HAP-1 (cell line): ENCODE measurements at regions not wholly inside any gene's neighbourhood (a gene's known extent, or its start where the extent isn't known, plus 50 kb on each side); places are given as distances from the start of the nearest gene placed in this dataset.

Experiments used
- DNase-seq, 2 experiments: peaks; one replicate each; pipeline ENCODE4 v3.0.0-alpha.2; 2016 to 2020; ENCODE audit warnings: low spot score in 2 of 2
- H3K27me3 ChIP-seq: fragments of 250-450 bp; sonication (Bioruptor Pico); 2 replicates; pipeline ENCODE4 v1.5.1; 2020; ENCODE audit warnings: low read depth, mild to moderate bottlenecking, moderate library complexity
- H3K36me3 ChIP-seq: fragments of 250-450 bp; sonication (Bioruptor Pico); replicated peaks from 2 replicates; pipeline ENCODE4 v1.5.1; 2020; ENCODE audit warnings: mild to moderate bottlenecking
- H3K4me1 ChIP-seq: fragments of 250-450 bp; sonication (Bioruptor Pico); 2 replicates; pipeline ENCODE4 v1.5.1; 2020; ENCODE audit warnings: mild to moderate bottlenecking
- H3K4me3 ChIP-seq: fragments of 250-450 bp; sonication (Bioruptor Pico); 2 replicates; pipeline ENCODE4 v1.5.1; 2020; ENCODE audit warnings: mild to moderate bottlenecking, moderate library complexity
- H3K9me3 ChIP-seq: fragments of 250-450 bp; sonication (Bioruptor Pico); 2 replicates; pipeline ENCODE4 v1.5.1; 2020; ENCODE audit warnings: mild to moderate bottlenecking, moderate library complexity
- in situ Hi-C: fragments of 300-500 bp; cut with MboI; formaldehyde crosslinking; loops from 3 replicates; pipeline ENCODE4 v1.14.3; 2020; ENCODE audit warnings: low sequenced_read_pairs, inconsistent platforms, mixed read lengths

DNA sequence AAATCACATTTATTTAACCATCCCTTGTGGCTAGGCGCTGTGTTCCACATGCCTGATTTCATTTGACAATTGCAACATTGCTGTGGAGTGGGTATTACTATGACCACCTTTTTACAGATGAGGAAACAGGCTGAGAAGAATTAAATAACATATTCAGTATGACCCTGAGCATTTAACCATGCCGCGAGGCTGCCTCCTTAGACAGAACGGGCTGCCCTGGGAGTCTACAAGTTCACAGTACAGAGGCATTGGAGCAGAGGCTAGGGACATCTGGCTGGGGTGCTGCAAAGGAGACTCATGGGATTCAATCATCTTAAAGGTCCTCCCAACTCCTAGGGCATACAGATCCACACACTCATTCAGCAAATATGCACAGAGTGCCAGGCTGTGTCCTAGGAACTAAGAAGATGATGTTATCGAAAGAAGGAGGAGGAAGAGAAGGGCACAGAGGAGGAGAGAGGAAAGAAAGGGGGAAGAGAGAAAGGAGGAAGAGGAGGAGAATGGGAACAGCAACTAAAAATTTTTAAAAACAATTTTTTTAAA lies 164.7 kb upstream of the CCND2 start:
- DNase-seq, result no peak
- no peaks in the 10 kb centered on the region for H3K36me3 ChIP-seq
- in situ Hi-C loops, result no loop called here
- H3K9me3 ChIP-seq, result no peaks in the 10 kb centered on the region
- no peaks in the 10 kb centered on the region for H3K27me3 ChIP-seq
- no peaks in the 10 kb centered on the region for H3K4me1 ChIP-seq
- no peak overlapping the region for H3K4me3 ChIP-seq

DNA sequence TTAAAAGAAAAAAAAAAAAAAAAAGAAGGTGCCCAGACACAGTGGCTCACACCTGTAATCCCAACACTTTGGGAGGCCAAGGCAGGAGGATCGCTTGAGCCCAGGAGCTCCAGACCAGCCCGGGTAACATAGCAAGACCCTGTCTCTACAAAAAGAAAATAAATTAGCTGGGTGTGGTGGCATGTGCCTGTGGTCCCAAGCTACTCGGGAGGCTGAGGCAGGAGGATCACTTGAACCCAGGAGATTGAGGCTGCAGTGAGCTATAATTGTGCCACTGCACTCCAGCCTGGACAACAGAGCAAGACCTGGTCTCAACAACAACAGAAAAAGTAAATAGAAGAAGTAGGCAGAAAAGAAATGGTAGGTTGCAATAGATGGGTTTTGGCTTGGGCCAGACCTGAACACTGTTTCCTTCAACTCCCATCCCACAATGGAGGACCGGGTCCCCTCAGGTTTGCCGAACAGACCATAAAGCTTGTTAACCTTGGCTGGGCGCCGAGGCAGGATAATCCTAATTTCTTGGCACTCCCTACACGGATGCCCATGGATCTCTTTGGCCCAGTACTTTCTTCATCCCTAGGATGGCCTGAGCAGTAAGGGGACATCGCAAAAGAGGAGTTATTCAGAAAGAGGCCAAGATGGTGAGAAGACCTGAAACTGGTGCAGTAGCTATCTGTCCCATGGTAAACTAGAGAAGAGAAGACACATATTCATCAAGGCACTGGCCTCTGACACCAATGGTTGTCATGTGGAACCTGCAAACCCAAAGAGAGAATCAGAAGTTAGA lies 165.5 kb upstream of the CCND2 start:
- H3K9me3 ChIP-seq, result no peaks in the 10 kb centered on the region

DNA sequence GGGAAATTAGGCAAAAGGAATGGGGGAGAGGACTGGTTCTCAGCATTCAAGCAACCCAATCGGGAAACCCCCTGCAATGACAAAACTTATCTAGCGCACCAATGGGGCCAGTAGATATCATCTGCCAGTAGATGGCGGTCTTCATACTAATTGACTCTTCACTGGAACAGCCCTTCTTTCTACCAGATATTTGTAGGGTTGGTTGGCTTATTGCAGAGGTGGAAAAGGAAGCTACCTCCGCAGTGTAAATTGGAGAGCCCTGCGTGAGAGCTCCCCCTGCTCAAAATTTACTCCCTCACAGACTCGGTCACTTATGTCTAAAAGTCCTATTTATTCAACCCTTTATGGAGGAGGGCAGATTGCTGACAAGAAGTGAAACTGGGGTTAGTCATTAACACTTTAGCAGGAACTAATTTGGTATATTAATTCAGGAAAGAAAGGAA lies 166.1 kb upstream of the CCND2 start:
- peak; percentile 31 for DNase-seq
- in situ Hi-C loops, result no loop called here

More for the DNA sequence above, 165.5 kb upstream of the CCND2 start:
- Histone ChIP-seq H3K4me3 (no peak overlapping the region), H3K36me3 (no peaks in the 10 kb centered on the region), H3K27me3 (no peaks in the 10 kb centered on the region), H3K4me1 (no peaks in the 10 kb centered on the region)
- DNase-seq, result no peak
- in situ Hi-C loops, result no loop called here

DNA sequence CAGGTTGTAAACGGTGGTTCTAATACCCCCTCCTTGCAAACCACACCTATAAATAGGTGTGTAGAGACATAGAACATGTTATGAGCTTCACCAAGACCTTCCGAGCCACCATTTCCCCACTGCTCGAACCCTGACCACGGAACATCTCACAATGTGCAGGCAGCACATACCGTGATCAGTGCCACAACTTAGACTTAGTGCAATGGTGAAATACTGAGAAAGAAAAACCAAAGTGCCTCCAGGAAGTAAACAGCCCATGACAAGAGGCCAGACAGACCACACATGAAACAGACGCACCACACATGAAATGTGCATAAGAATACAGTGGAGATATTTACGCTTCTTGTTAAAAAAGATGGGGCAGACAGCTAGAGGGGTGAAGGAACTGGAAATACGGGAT lies 166.9 kb upstream of the CCND2 start:
- no peaks in the 10 kb centered on the region for H3K9me3 ChIP-seq
- peaks cover 4% of the 10 kb centered on the region; the same call in 1 of the 2 replicates for H3K27me3 ChIP-seq
- DNase-seq, result no peak
- in situ Hi-C loops, result no loop called here
- H3K4me1 ChIP-seq, result no peaks in the 10 kb centered on the region
- H3K36me3 ChIP-seq, result no peaks in the 10 kb centered on the region
- no peak overlapping the region for H3K4me3 ChIP-seq

More for the DNA sequence above, 166.1 kb upstream of the CCND2 start:
- H3K9me3 ChIP-seq, result no peaks in the 10 kb centered on the region
- no peaks in the 10 kb centered on the region for H3K36me3 ChIP-seq
- no peak overlapping the region for H3K4me3 ChIP-seq
- H3K4me1 ChIP-seq, result no peaks in the 10 kb centered on the region
- no peaks in the 10 kb centered on the region for H3K27me3 ChIP-seq

DNA sequence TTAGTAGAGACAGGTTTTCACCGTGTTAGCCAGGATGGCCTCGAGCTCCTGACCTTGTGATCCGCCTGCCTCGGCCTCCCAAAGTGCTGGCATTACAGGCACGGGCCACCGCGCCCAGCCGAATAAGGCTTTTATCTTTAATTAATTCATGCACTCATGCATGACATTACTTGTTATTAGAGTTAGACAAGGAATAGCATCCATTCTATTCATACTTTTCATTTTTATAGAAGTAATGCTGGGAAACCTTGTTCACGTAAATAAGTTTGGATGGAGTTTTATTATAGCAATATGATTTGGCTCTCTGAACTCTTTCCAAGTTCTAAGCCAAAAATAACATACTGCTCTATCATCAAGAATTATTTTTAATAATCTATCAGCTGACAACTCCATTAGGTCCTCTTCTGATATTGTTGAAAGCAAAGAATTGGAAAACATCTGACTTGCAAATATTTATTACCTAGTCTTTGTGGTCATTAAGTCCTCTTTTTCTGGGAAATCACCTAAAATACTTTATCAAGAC lies 168.8 kb upstream of the CCND2 start:
- Histone ChIP-seq H3K9me3 (no peaks in the 10 kb centered on the region), H3K4me1 (no peaks in the 10 kb centered on the region), H3K36me3 (no peaks in the 10 kb centered on the region), H3K4me3 (no peak overlapping the region), H3K27me3 (peaks cover 12% of the 10 kb centered on the region; the same call in 1 of the 2 replicates)
- in situ Hi-C loops, result no loop called here
- DNase-seq, result no peak

DNA sequence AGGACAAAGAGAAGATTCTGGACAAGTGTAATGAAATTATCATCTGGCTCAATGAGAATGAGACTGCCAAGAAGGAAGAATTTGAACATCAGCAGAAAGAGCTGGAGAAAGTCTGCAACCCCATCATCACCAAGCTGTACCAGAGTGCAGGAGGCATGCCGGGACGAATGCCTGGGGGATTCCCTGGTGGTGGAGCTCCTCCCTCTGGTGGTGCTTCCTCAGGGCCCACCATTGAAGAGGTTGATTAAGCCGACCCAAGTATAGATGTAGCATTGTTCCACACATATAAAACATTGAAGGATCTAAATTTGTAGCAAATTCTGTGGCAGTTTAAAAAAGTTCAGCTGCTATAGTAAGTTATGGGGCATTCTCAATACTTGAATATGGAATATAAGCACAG lies 174.3 kb upstream of the CCND2 start:
- H3K4me3 ChIP-seq, result no peak overlapping the region

DNA sequence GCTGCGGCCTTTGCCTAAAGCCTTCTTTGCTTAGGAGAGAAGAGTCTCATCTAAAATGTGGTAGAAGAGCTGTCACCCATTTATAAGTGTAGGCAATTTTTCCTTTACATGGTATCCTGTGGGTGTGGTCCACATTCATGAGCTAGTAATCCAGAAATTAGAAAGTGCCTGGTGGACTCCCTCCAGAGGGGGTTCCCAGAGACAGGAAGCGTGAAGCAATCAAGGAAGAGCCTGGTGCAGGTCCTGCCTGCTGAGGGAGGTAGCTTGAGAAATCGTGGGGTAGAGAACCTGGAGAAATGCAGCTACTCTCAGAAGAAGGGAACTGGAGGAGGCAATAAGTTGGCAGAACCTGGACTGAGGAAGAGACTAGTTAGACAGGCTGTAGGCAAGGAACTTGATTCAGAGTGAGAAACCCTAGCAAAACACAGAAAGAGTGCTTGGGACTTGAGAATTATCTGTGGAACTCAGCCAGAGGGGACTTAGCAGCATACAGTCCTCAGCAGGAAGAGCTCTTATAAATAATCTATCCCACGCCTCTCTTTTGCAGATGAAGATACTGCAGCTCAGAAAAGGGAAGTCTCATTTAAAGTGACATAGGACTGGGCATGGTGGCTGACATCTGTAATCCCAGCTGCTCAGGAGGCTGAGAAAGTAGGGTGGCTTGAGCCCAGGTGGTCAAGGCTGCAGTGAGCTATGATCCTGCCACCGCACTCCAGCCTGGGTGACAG lies 182.4 kb upstream of the CCND2 start:
- Histone ChIP-seq H3K27me3 (peaks cover 8% of the 10 kb centered on the region; the same call in 1 of the 2 replicates), H3K4me3 (no peak overlapping the region), H3K9me3 (no peaks in the 10 kb centered on the region), H3K36me3 (no peaks in the 10 kb centered on the region), H3K4me1 (no peaks in the 10 kb centered on the region)
- DNase-seq, result no peak
- in situ Hi-C loops, result no loop called here

More for the DNA sequence above, 174.3 kb upstream of the CCND2 start:
- Histone ChIP-seq H3K27me3 (peaks cover 19% of the 10 kb centered on the region), H3K36me3 (no peaks in the 10 kb centered on the region), H3K4me1 (no peaks in the 10 kb centered on the region), H3K9me3 (no peaks in the 10 kb centered on the region)
- in situ Hi-C loops, result no loop called here
- DNase-seq, result no peak

DNA sequence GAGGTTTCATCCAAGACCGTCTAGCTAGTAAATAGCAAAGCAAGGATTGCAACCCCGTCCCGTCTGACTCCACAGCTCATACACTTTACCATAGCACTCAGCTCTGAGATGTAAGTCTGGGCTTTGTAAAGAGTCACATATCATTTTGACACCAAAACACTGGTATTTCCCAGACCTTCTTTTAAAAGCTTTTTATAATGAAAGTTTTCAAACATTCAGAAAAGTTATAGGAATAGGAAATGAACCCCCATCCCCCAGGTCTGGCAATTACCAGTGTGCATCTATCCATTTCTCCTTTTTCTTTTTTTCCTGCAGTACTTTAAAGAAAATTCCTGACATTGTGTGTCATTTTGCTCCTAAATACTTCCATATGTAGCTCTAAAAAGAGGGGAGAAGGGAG lies 183.6 kb upstream of the CCND2 start:
- Histone ChIP-seq H3K9me3 (no peaks in the 10 kb centered on the region), H3K4me3 (no peak overlapping the region), H3K4me1 (no peaks in the 10 kb centered on the region), H3K36me3 (no peaks in the 10 kb centered on the region), H3K27me3 (peaks cover 4% of the 10 kb centered on the region; the same call in 1 of the 2 replicates)
- in situ Hi-C loops, result no loop called here
- DNase-seq, result no peak

DNA sequence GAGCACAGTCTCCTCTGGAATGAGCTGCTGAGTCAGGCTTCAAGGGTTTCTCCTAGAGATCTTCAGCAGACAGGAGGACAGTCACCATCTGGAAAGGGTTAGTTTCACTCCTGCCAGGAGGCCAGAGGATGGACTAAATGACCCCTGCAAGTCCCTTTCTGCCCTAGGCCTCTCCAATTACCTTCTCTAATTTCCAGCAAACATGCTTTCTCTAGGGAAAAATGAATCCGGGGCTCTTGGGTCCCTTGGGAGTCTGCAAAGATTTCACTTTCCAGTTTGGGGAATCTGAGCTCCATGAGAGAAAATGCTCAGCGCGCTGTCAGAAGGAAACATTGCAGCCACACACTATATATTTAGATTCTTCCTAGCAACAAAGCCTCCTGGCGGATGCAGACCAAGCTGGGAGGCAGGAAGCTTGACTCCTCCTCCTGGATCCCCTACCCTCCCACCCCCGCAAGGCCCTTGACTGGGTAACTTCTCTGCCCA lies 184.4 kb upstream of the CCND2 start:
- Histone ChIP-seq H3K4me3 (no peak overlapping the region), H3K4me1 (no peaks in the 10 kb centered on the region), H3K9me3 (no peaks in the 10 kb centered on the region), H3K27me3 (peaks cover 3% of the 10 kb centered on the region; the same call in 1 of the 2 replicates), H3K36me3 (no peaks in the 10 kb centered on the region)
- DNase-seq, result no peak
- in situ Hi-C loops, result no loop called here

DNA sequence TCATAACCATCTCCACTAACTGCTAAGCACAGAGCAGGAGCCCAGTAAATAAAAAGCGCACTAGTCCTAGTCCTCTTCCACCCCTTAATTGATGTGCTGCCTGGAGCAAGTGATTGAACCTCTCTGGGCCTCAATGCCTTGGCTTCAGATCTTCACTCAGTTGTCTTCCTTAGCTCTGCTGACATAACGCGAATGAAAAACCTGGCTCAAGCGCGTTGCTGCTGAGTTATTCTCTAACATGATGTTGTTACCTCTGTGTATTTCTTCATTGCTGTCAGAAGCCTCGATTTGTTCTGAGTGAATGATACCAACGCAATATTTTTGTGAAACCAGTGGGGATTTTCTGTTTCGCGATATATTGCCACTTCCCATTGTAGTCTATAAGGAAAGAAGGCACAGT lies 185.1 kb upstream of the CCND2 start:
- no peaks in the 10 kb centered on the region for H3K9me3 ChIP-seq
- in situ Hi-C loops, result no loop called here
- H3K36me3 ChIP-seq, result no peaks in the 10 kb centered on the region
- H3K27me3 ChIP-seq, result no peaks in the 10 kb centered on the region; the same call in 1 of the 2 replicates
- H3K4me1 ChIP-seq, result no peaks in the 10 kb centered on the region
- no peak overlapping the region for H3K4me3 ChIP-seq
- DNase-seq, result no peak

DNA sequence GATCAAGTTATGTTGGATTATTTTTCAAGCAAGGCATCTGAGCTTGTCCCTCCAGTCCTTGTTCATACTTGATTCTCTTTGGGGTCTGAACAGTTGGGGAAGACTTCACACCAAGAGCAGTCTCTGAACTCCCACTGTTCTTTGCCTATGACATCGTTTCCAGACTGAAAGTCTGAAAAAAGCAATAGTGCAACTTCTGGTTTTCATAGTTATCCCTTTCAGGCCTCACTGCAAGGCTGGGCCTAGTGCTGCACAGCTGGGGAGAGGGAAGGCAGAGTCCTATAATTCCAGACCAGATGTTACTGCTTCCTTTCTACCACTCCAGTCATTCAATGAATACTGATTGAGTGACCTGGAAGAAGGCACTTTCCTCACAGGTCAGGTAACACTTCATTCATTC lies 187.1 kb upstream of the CCND2 start:
- Histone ChIP-seq H3K36me3 (no peaks in the 10 kb centered on the region), H3K27me3 (no peaks in the 10 kb centered on the region; the same call in 1 of the 2 replicates), H3K4me1 (no peaks in the 10 kb centered on the region), H3K4me3 (no peak overlapping the region), H3K9me3 (no peaks in the 10 kb centered on the region)
- DNase-seq, result no peak
- in situ Hi-C loops, result no loop called here

DNA sequence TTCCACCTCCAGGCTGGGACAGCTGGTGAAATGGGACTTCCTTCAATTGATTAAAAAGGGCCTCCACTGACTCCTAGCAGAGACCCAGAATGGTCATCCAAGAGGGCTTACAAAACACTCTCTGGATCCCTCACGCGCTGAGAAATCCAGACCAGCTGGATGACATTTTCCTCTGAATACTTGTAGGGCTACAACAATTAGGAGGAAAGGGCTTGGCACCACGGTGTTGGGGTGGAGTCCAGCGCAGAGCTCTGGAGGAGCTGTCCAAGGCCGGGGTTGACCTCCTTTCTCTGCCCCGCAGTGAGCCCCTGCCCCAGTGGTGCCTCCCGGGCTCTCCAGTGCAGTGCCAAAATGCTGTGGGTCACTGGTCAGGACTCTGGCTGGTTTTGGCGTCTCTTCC lies 189.0 kb upstream of the CCND2 start:
- in situ Hi-C loops, result no loop called here
- H3K36me3 ChIP-seq, result no peaks in the 10 kb centered on the region
- H3K4me1 ChIP-seq, result no peaks in the 10 kb centered on the region
- no peak overlapping the region for H3K4me3 ChIP-seq
- DNase-seq, result no peak
- H3K27me3 ChIP-seq, result no peaks in the 10 kb centered on the region; the same call in 1 of the 2 replicates
- no peaks in the 10 kb centered on the region for H3K9me3 ChIP-seq

DNA sequence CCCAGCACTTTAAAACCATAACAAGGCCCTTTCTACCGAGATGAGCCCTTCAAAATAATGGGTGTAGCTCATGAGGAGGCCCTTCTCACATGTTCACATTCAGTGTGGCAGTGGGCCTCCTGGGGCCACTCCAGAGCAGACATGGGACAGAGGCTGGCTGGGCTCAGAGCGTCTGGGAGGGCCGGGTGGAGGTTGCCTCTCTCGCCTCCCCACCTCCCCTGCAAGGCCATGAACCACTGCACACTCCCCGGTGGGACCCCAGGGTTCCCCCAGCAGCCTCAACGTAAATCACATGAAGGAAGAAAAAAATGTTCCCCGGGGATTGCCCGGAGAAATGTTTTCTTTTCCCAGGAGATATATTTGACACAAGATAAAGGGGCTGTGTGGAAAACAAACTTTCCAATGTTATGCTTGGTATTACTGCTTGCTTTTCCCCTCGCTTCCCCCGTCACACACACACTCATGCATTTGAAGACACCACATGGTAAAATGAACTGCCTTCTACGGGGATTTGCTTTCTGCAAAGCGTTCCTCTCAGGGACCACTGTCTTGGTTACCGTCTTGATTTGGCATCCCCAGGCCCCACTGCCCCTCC lies 190.7 kb upstream of the CCND2 start:
- no peak for DNase-seq

More for the DNA sequence above, 190.7 kb upstream of the CCND2 start:
- Histone ChIP-seq H3K36me3 (no peaks in the 10 kb centered on the region), H3K4me1 (no peaks in the 10 kb centered on the region), H3K27me3 (no peaks in the 10 kb centered on the region), H3K9me3 (no peaks in the 10 kb centered on the region), H3K4me3 (no peak overlapping the region)
- in situ Hi-C loops, result no loop called here
